K562 (cell line): ENCODE measurements at regions not wholly inside any gene's neighbourhood (a gene's known extent, or its start where the extent isn't known, plus 50 kb on each side); places are given as distances from the start of the nearest gene placed in this dataset.

ENCODE experiments used
- ATAC-seq: fragments of 200-7000 bp; cut with Tn5 transposase; 3 replicates; pipeline ENCODE4 v1.9.1; 2020; ENCODE audit warnings: moderate library complexity
- BruUV-seq: library from RNA; stranded (reverse); fragments of 400-500 nt; replicated peaks from 2 replicates; lab custom pipeline; 2021; lab: Mats Ljungman, UMichigan
- CTCF ChIA-PET: fragments of 300-600 bp; formaldehyde crosslinking; extraction: SDS; loops from one replicate; lab custom pipeline; 2021; ENCODE audit warnings: low intra/inter-chr PET ratio; lab: Yijun Ruan, JAX
- POLR2A ChIA-PET: fragments of 300-600, 350-650 bp; sonication (Branson Sonifier 250); formaldehyde crosslinking; extraction: SDS; loops from one replicate; lab custom pipeline; 2021; ENCODE audit warnings: antibody characterized with exemption, inconsistent platforms; lab: Yijun Ruan, JAX
- DNase-seq, 4 experiments: peaks; one replicate each; pipeline versions ENCODE4 v3.0.0 to v3.0.0-alpha.2; 2011 to 2018; ENCODE audit warnings: low spot score in 3 of 4, mixed read lengths in 3 of 4; ENCODE audit errors: extremely low read depth in 1 of 4
- FAIRE-seq: peaks from 2 replicates; lab custom pipeline; 2011; peaks lifted over from hg19 to GRCh38; lab: Jason Lieb, UNC
- H2AFZ ChIP-seq: 2 replicates; pipeline ENCODE4 v1.6.0; 2011; ENCODE audit warnings: low read depth, low read length, control low read depth, inconsistent platforms
- H3K27ac ChIP-seq: fragments of 200-600 bp; 3 replicates; pipeline ENCODE4 v1.8.0; 2011; ENCODE audit warnings: low read depth, mild to moderate bottlenecking, control low read depth, inconsistent platforms, low read length, moderate library complexity, mixed read lengths; ENCODE audit errors: extremely low read depth
- H3K27me3 ChIP-seq, 2 experiments: fragments of 300-600 bp in 1 of 2; 2 replicates in 1 of 2; 3 replicates in 1 of 2; pipeline versions ENCODE4 v1.6.0 to v1.8.0; 2011; ENCODE audit warnings: inconsistent platforms in 2 of 2, low read length in 2 of 2, mild to moderate bottlenecking in 1 of 2, mixed read lengths in 1 of 2, moderate library complexity in 1 of 2; ENCODE audit not compliant: control insufficient read depth in 2 of 2, insufficient read depth in 2 of 2
- H3K36me3 ChIP-seq: fragments of 300-600 bp; 3 replicates; pipeline ENCODE4 v1.8.0; 2011; ENCODE audit warnings: mild to moderate bottlenecking, low read length, inconsistent platforms; ENCODE audit not compliant: control insufficient read depth, insufficient read depth
- H3K4me1 ChIP-seq, 2 experiments: fragments of 200-600 bp in 1 of 2; replicated peaks in 1 of 2; 2 replicates in 1 of 2; 3 replicates in 1 of 2; pipeline versions ENCODE4 v1.5.1 to v1.8.0; 2011; ENCODE audit warnings: inconsistent platforms in 2 of 2, low read length in 2 of 2, mild to moderate bottlenecking in 1 of 2, mixed read lengths in 1 of 2, moderate library complexity in 1 of 2; ENCODE audit not compliant: control insufficient read depth in 2 of 2, insufficient read depth in 2 of 2
- H3K4me2 ChIP-seq: 2 replicates; pipeline ENCODE4 v1.6.1; 2011; ENCODE audit warnings: low read length, control low read depth, inconsistent platforms, mixed read lengths; ENCODE audit not compliant: insufficient read depth
- H3K4me3 ChIP-seq: fragments of 200-600 bp; sonication (generic), shearing (Covaris generic); 2 replicates; pipeline ENCODE4 v1.5.1; 2016; ENCODE audit warnings: control low read depth, inconsistent platforms
- H3K79me2 ChIP-seq: fragments of 200-600 bp; 3 replicates; pipeline ENCODE4 v1.8.0; 2011; ENCODE audit warnings: low read length, inconsistent platforms; ENCODE audit not compliant: control insufficient read depth, insufficient read depth
- H3K9ac ChIP-seq, 2 experiments: 2 replicates each; pipeline versions ENCODE4 v1.6.0 to v1.6.1; 2011; ENCODE audit warnings: low read depth in 2 of 2, low read length in 2 of 2, control low read depth in 1 of 2, inconsistent platforms in 1 of 2, mild to moderate bottlenecking in 1 of 2, mixed read lengths in 1 of 2; ENCODE audit not compliant: insufficient read depth in 1 of 2
- H3K9me1 ChIP-seq: one replicate; pipeline ENCODE4 v1.6.0; 2011; ENCODE audit warnings: inconsistent platforms, mild to moderate bottlenecking, low read length, moderate library complexity; ENCODE audit not compliant: control insufficient read depth, insufficient read depth
- H3K9me3 ChIP-seq: replicated peaks from 2 replicates; pipeline ENCODE4 v1.5.1; 2011; ENCODE audit warnings: low read depth, low read length, inconsistent platforms; ENCODE audit not compliant: control insufficient read depth, insufficient read depth
- H4K20me1 ChIP-seq: replicated peaks from 2 replicates; pipeline ENCODE4 v1.6.1; 2011; ENCODE audit warnings: low read length, inconsistent platforms, mixed read lengths; ENCODE audit not compliant: control insufficient read depth, insufficient read depth
- BACH1 ChIP-seq: fragments of 200-800 bp; sonication (Bioruptor generic); IDR thresholded peaks from 2 replicates; pipeline ENCODE4 v1.6.1; 2016; ENCODE audit warnings: missing genetic modification characterization, missing compliant biosample characterization
- GMEB1 ChIP-seq: fragments of 250-450 bp; sonication (Bioruptor Pico); IDR thresholded peaks from 2 replicates; pipeline ENCODE4 v1.4.0; 2020; ENCODE audit warnings: mild to moderate bottlenecking
- HDAC1 ChIP-seq, 2 experiments: fragments of 450-650 bp; IDR thresholded peaks; 2 replicates each; pipeline ENCODE4 v1.6.1; 2016 to 2017; ENCODE audit warnings: inconsistent platforms in 1 of 2, mild to moderate bottlenecking in 1 of 2, moderate library complexity in 1 of 2
- L3MBTL2 ChIP-seq: fragments of 450-650 bp; IDR thresholded peaks from 2 replicates; pipeline ENCODE4 v1.6.1; 2016; ENCODE audit warnings: mild to moderate bottlenecking, moderate library complexity
- NEUROD1 ChIP-seq: fragments of 150-350 bp; IDR thresholded peaks from 2 replicates; pipeline ENCODE4 v1.6.1; 2014; ENCODE audit warnings: borderline replicate concordance, low read length, low read depth; ENCODE audit not compliant: partially characterized antibody
- NFRKB ChIP-seq: fragments of 450-650 bp; IDR thresholded peaks from 2 replicates; pipeline ENCODE4 v1.6.1; 2016; ENCODE audit warnings: low read depth
- PKNOX1 ChIP-seq: fragments of 450-650 bp; IDR thresholded peaks from 2 replicates; pipeline ENCODE4 v1.6.1; 2016
- POLR3G ChIP-seq: IDR thresholded peaks from 2 replicates; pipeline ENCODE4 v1.6.1; 2011; ENCODE audit not compliant: insufficient read length, insufficient replicate concordance; ENCODE audit errors: extremely low read depth
- SMARCC2 ChIP-seq: fragments of 450-650 bp; IDR thresholded peaks from 2 replicates; pipeline ENCODE4 v1.6.1; 2017; ENCODE audit warnings: antibody characterized with exemption, moderate library complexity, mild to moderate bottlenecking, low read depth
- SP1 ChIP-seq: sonication (generic); formaldehyde crosslinking; IDR thresholded peaks from 2 replicates; pipeline ENCODE4 v1.8.1; 2022; ENCODE audit warnings: mild to moderate bottlenecking, missing genetic modification reagents
- TFE3 ChIP-seq: fragments of 450-650 bp; formaldehyde crosslinking; IDR thresholded peaks from 2 replicates; pipeline ENCODE4 v1.4.0; 2020; ENCODE audit warnings: mild to moderate bottlenecking, mixed read lengths
- THRA ChIP-seq: fragments of 450-650 bp; IDR thresholded peaks from 2 replicates; pipeline ENCODE4 v1.6.1; 2017; ENCODE audit warnings: mild to moderate bottlenecking, moderate library complexity
- TRIM25 ChIP-seq: fragments of 450-650 bp; IDR thresholded peaks from 2 replicates; pipeline ENCODE4 v1.7.0; 2016; ENCODE audit warnings: borderline replicate concordance
- XRCC4 ChIP-seq: IDR thresholded peaks from one replicate; pipeline ENCODE4 v1.6.1; 2011; ENCODE audit not compliant: insufficient read depth, insufficient read length; ENCODE audit errors: extremely low read depth
- ZNF217 ChIP-seq: sonication (generic); formaldehyde crosslinking; IDR thresholded peaks from 2 replicates; pipeline ENCODE4 v1.8.0; 2022; ENCODE audit warnings: mild to moderate bottlenecking, missing genetic modification reagents
- WGBS: fragments of 100-300 bp; shearing (Covaris generic); methylation state at CpG from one replicate; pipeline ENCODE4 v1.1.6; 2016; ENCODE audit warnings: low coverage, mixed read lengths; ENCODE audit not compliant: insufficient coverage; ENCODE audit errors: missing lambda C conversion rate; 5-methylcytosine and 5-hydroxymethylcytosine counted together
- in situ Hi-C: fragments of 300-500 bp; cut with MboI; formaldehyde crosslinking; loops from 4 replicates; pipeline ENCODE4 v1.15.0; 2018; ENCODE audit warnings: inconsistent platforms, mixed read lengths
- intact Hi-C: fragments of 100-400 bp; cut with micrococcal nuclease; formaldehyde crosslinking; loops from 2 replicates; pipeline ENCODE4 v1.14.2; 2022

GRCh38 chr2:234163510-234164045 lies 113.1 kb downstream of the SPP2 start (continued):
- TF ChIP-seq TRIM25 (no peak), XRCC4 (no peak), POLR3G (no peak), NFRKB (no peak), THRA (no peak), NEUROD1 (no peak), SMARCC2 (no peak)
- TF ChIP-seq, all 486 proteins: peak for 0

GRCh38 chr2:234162861-234163260 lies 112.4 kb downstream of the SPP2 start:
- intact Hi-C loops (no loop called here), in situ Hi-C loops (no loop called here)
- H3K4me1 ChIP-seq = no peaks in the 10 kb centered on the region
- ChIA-PET POLR2A (no interaction called here), CTCF (no interaction called here)
- H3K79me2 ChIP-seq = no peaks in the 10 kb centered on the region
- no peak overlapping the region for H3K4me3 ChIP-seq
- H3K9ac ChIP-seq = no peak overlapping the region
- FAIRE-seq (no peak), ATAC-seq (no peak), DNase-seq (no peak)
- BruUV-seq = no TSS peak
- no peaks in the 10 kb centered on the region for H3K36me3 ChIP-seq
- 0% methylated on average over 1 of the region's 1 CpG for WGBS
- no peaks in the 10 kb centered on the region for H3K9me1 ChIP-seq
- no peaks in the 10 kb centered on the region; the same call in 1 of the 2 replicates for H4K20me1 ChIP-seq
- H3K27ac ChIP-seq = no peak overlapping the region
- H3K9me3 ChIP-seq = no peaks in the 10 kb centered on the region
- H2AFZ ChIP-seq = no peak overlapping the region
- no peak overlapping the region for H3K4me2 ChIP-seq
- peaks cover 0 to 4% of the 10 kb centered on the region in 2 experiments; a peak in 2 of 5 replicates for H3K27me3 ChIP-seq
- TF ChIP-seq TFE3 (CRISPR knock-in tag) (no peak), GMEB1 (CRISPR knock-in tag) (no peak), HDAC1 (IDR thresholded peaks at IDR 0.05) (no peak), BACH1 (no peak), L3MBTL2 (no peak), ZNF217 (CRISPR knock-in tag) (no peak), PKNOX1 (no peak), SP1 (CRISPR knock-in tag) (no peak)
